HCT116 (cell line): ENCODE measurements at regions not wholly inside any gene's neighbourhood (a gene's known extent, or its start where the extent isn't known, plus 50 kb on each side); places are given as distances from the start of the nearest gene placed in this dataset.

ENCODE experiments used
- ATAC-seq: fragments of 200-7000 bp; cut with Tn5 transposase; 2 replicates; pipeline ENCODE4 v1.9.1; 2020; ENCODE audit warnings: mild to moderate bottlenecking, moderate library complexity
- BruUV-seq: library from RNA; stranded (reverse); fragments of 400-500 nt; replicated peaks from 2 replicates; lab custom pipeline; 2021; lab: Mats Ljungman, UMichigan
- CTCF ChIA-PET: fragments of 300-600 bp; sonication (Branson Sonifier 250); formaldehyde crosslinking; loops from one replicate; lab custom pipeline; 2021; ENCODE audit warnings: antibody characterized with exemption; lab: Charles Lee
- POLR2A ChIA-PET: fragments of 300-600, 350-600 bp; sonication (Branson Sonifier 250); formaldehyde crosslinking; loops from one replicate; lab custom pipeline; 2021; ENCODE audit warnings: antibody characterized with exemption; lab: Charles Lee
- RAD21 ChIA-PET, 2 experiments: fragments of 300-600 bp; sonication (Branson Sonifier 250); formaldehyde crosslinking; loops; one replicate each; lab custom pipeline; 2023; ENCODE audit warnings: low total read pairs in 2 of 2; ENCODE audit not compliant: uncharacterized antibody in 2 of 2, unreplicated experiment in 2 of 2, low non-redundant PET in 1 of 2; lab: Charles Lee
- DNase-seq: peaks from one replicate; pipeline ENCODE4 v3.0.0-alpha.2; 2010; ENCODE audit warnings: low read depth, low spot score
- H2AFZ ChIP-seq: fragments of 200-600 bp; shearing (Covaris generic), sonication (generic); 2 replicates; pipeline ENCODE4 v1.6.1; 2017; ENCODE audit warnings: low read depth, mixed run types, mixed read lengths, antibody characterized with exemption, low read length; ENCODE audit not compliant: poor library complexity, severe bottlenecking
- H3K27ac ChIP-seq: 2 replicates; pipeline ENCODE4 v1.5.1; 2012; ENCODE audit warnings: low read depth, low read length
- H3K27me3 ChIP-seq: fragments of 200-600 bp; sonication (generic); 2 replicates; pipeline ENCODE4 v1.6.1; 2016; ENCODE audit warnings: mixed run types, low read length, mixed read lengths; ENCODE audit not compliant: insufficient read depth
- H3K36me3 ChIP-seq, 2 experiments: fragments of 200-500 bp in 1 of 2; fragments of 200-600 bp in 1 of 2; sonication (Bioruptor generic) in 1 of 2; sonication (generic) in 1 of 2; 2 replicates each; pipeline versions ENCODE4 v1.5.1 to v1.6.1; 2014 to 2016; ENCODE audit warnings: low read length in 2 of 2, inconsistent platforms in 1 of 2, mixed read lengths in 1 of 2, mixed run types in 1 of 2; ENCODE audit not compliant: insufficient read depth in 2 of 2, control insufficient read depth in 1 of 2
- H3K4me1 ChIP-seq, 2 experiments: fragments of 200-600 bp in 1 of 2; sonication (generic) in 1 of 2; 2 replicates each; pipeline versions ENCODE4 v1.5.1 to v1.6.1; 2012 to 2017; ENCODE audit warnings: low read length in 2 of 2, inconsistent platforms in 1 of 2, mild to moderate bottlenecking in 1 of 2, mixed read lengths in 1 of 2, mixed run types in 1 of 2, moderate library complexity in 1 of 2; ENCODE audit not compliant: insufficient read depth in 2 of 2, control insufficient read depth in 1 of 2
- H3K4me2 ChIP-seq: fragments of 200-600 bp; sonication (generic); 2 replicates; pipeline ENCODE4 v1.6.1; 2017; ENCODE audit warnings: mixed run types, low read length, mixed read lengths
- H3K4me3 ChIP-seq, 2 experiments: fragments of 200-600 bp in 1 of 2; sonication (generic) in 1 of 2; replicated peaks in 1 of 2; 2 replicates each; pipeline ENCODE4 v1.5.1; 2011 to 2016; ENCODE audit warnings: low read length in 2 of 2, control low read depth in 1 of 2, low read depth in 1 of 2, mild to moderate bottlenecking in 1 of 2, mixed read lengths in 1 of 2, mixed run types in 1 of 2
- H3K79me2 ChIP-seq: fragments of 200-600 bp; sonication (generic); 2 replicates; pipeline ENCODE4 v1.6.1; 2017; ENCODE audit warnings: mild to moderate bottlenecking, mixed run types, low read length, moderate library complexity, mixed read lengths; ENCODE audit not compliant: insufficient read depth
- H3K9ac ChIP-seq: fragments of 200-600 bp; sonication (generic); 2 replicates; pipeline ENCODE4 v1.6.1; 2016; ENCODE audit warnings: low read length, mixed read lengths
- H3K9me2 ChIP-seq: fragments of 200-600 bp; sonication (generic), shearing (Covaris generic); 2 replicates; pipeline ENCODE4 v1.6.1; 2017; ENCODE audit warnings: mixed run types, mild to moderate bottlenecking, moderate library complexity; ENCODE audit not compliant: insufficient read depth
- H3K9me3 ChIP-seq, 2 experiments: fragments of 200-500 bp in 1 of 2; fragments of 200-600 bp in 1 of 2; sonication (Bioruptor generic) in 1 of 2; sonication (generic) in 1 of 2; 2 replicates each; pipeline ENCODE4 v1.6.1; 2014 to 2017; ENCODE audit warnings: low read length in 2 of 2, mixed read lengths in 2 of 2, inconsistent platforms in 1 of 2, low read depth in 1 of 2, mild to moderate bottlenecking in 1 of 2, mixed run types in 1 of 2, moderate library complexity in 1 of 2; ENCODE audit not compliant: control insufficient read depth in 1 of 2, insufficient read depth in 1 of 2
- H4K20me1 ChIP-seq: fragments of 200-600 bp; sonication (generic), shearing (Covaris generic); 2 replicates; pipeline ENCODE4 v1.6.1; 2017; ENCODE audit warnings: mixed run types, mild to moderate bottlenecking, moderate library complexity; ENCODE audit not compliant: insufficient read depth
- CBX3 ChIP-seq: IDR thresholded peaks from 2 replicates; pipeline ENCODE4 v1.6.1; 2012; ENCODE audit warnings: low read depth
- CEBPB ChIP-seq: IDR thresholded peaks from 2 replicates; pipeline ENCODE4 v1.6.1; 2012; ENCODE audit warnings: low read depth
- CTCF ChIP-seq, 3 experiments: fragments of 200-600 bp in 1 of 3; sonication (generic) in 1 of 3; IDR thresholded peaks in 2 of 3; conservative IDR thresholded peaks in 1 of 3; 2 replicates each; pipeline ENCODE4 v1.5.1; 2012 to 2017; ENCODE audit warnings: low read depth in 2 of 3, low read length in 2 of 3, antibody characterized with exemption in 1 of 3, borderline replicate concordance in 1 of 3, control low read depth in 1 of 3, mild to moderate bottlenecking in 1 of 3, mixed read lengths in 1 of 3, mixed run types in 1 of 3, moderate library complexity in 1 of 3; ENCODE audit not compliant: insufficient read depth in 1 of 3
- EGR1 ChIP-seq: IDR thresholded peaks from 2 replicates; pipeline ENCODE4 v1.6.1; 2012; ENCODE audit warnings: low read depth
- ELF1 ChIP-seq: IDR thresholded peaks from 2 replicates; pipeline ENCODE4 v1.6.1; 2012; ENCODE audit warnings: low read depth, borderline replicate concordance
- EZH2 ChIP-seq: fragments of 200-600 bp; sonication (generic); IDR thresholded peaks from 2 replicates; pipeline ENCODE4 v1.6.1; 2017; ENCODE audit warnings: antibody characterized with exemption, mixed run types
- EZH2phosphoT487 ChIP-seq: fragments of 200-600 bp; IDR thresholded peaks from 2 replicates; pipeline ENCODE4 v1.6.1; 2018; ENCODE audit warnings: antibody characterized with exemption, borderline replicate concordance
- FOSL1 ChIP-seq: IDR thresholded peaks from 2 replicates; pipeline ENCODE4 v1.6.1; 2012; ENCODE audit warnings: low read depth
- JUND ChIP-seq: IDR thresholded peaks from 2 replicates; pipeline ENCODE4 v1.6.1; 2012
- MAX ChIP-seq: IDR thresholded peaks from 2 replicates; pipeline ENCODE4 v1.6.1; 2012
- POLR2A ChIP-seq: IDR thresholded peaks from 2 replicates; pipeline ENCODE4 v1.7.0; 2011; ENCODE audit warnings: borderline replicate concordance; ENCODE audit not compliant: insufficient read depth, insufficient read length; ENCODE audit errors: extremely low read depth
- POLR2AphosphoS5 ChIP-seq: IDR thresholded peaks from 2 replicates; pipeline ENCODE4 v1.6.1; 2011; ENCODE audit warnings: mild to moderate bottlenecking, low read depth, low read length, moderate library complexity
- RAD21 ChIP-seq: IDR thresholded peaks from 2 replicates; pipeline ENCODE4 v1.6.1; 2012; ENCODE audit warnings: low read depth, mild to moderate bottlenecking
- SIN3A ChIP-seq: IDR thresholded peaks from 2 replicates; pipeline ENCODE4 v1.6.1; 2012; ENCODE audit warnings: low read depth
- SP1 ChIP-seq: IDR thresholded peaks from 2 replicates; pipeline ENCODE4 v1.6.1; 2012; ENCODE audit warnings: low read depth
- SRF ChIP-seq: IDR thresholded peaks from 2 replicates; pipeline ENCODE4 v1.6.1; 2012; ENCODE audit warnings: low read depth
- YY1 ChIP-seq: IDR thresholded peaks from 2 replicates; pipeline ENCODE4 v1.6.1; 2011; ENCODE audit warnings: low read length, low read depth, moderate library complexity, mild to moderate bottlenecking; ENCODE audit not compliant: insufficient replicate concordance; ENCODE audit errors: extremely low read depth
- ZFX ChIP-seq: fragments of 450-650 bp; IDR thresholded peaks from 2 replicates; pipeline ENCODE4 v1.6.1; 2017
- ZNF274 ChIP-seq: fragments of 200-500 bp; sonication (Bioruptor generic); IDR thresholded peaks from 2 replicates; pipeline ENCODE4 v1.6.1; 2014; ENCODE audit warnings: mild to moderate bottlenecking, low read depth, low read length, inconsistent platforms
- intact Hi-C: fragments of 100-400 bp; cut with micrococcal nuclease; formaldehyde crosslinking; loops from 2 replicates; pipeline ENCODE4 v1.10.0; 2022

GRCh38 chr4:174430576-174430975, 91.7 kb downstream of the HPGD start:
- CTCF ChIA-PET = no interaction called here

GRCh38 chr4:174429701-174430410, 92.4 kb downstream of the HPGD start:
- Histone ChIP-seq H3K27me3 (no peaks in the 10 kb centered on the region), H3K36me3 (no peaks in the 10 kb centered on the region), H3K27ac (no peak overlapping the region), H3K79me2 (no peaks in the 10 kb centered on the region), H2AFZ (no peak overlapping the region), H4K20me1 (no peaks in the 10 kb centered on the region), H3K4me3 (no peak overlapping the region), H3K9me2 (peaks cover 3% of the 10 kb centered on the region; the same call in 1 of the 2 replicates), H3K9ac (no peak overlapping the region), H3K9me3 (no peaks in the 10 kb centered on the region), H3K4me2 (no peak overlapping the region), H3K4me1 (no peaks in the 10 kb centered on the region)
- no peak for TF ChIP-seq FOSL1
- TF ChIP-seq ZNF274 = no peak
- TF ChIP-seq ELF1 = no peak
- TF ChIP-seq EGR1 = no peak
- no peak for TF ChIP-seq CBX3
- no peak for TF ChIP-seq POLR2AphosphoS5
- TF ChIP-seq SP1 = no peak
- TF ChIP-seq CEBPB = no peak
- no peak for TF ChIP-seq RAD21
- no peak for TF ChIP-seq CTCF (IDR thresholded peaks at IDR 0.05 in 2 of 3, conservative IDR thresholded peaks at IDR 0.05 in 1 of 3; ENCODE audit: borderline replicate concordance in 1 of 3, insufficient read depth in 1 of 3, low read depth in 2 of 3, low read length in 2 of 3)
- TF ChIP-seq SIN3A = no peak
- TF ChIP-seq EZH2 = no peak
- TF ChIP-seq MAX = no peak
- BruUV-seq = no TSS peak
- DNase-seq (no peak), ATAC-seq (no peak)
- RAD21 ChIA-PET = no interaction called here
- CTCF ChIA-PET = no interaction called here
- intact Hi-C loops = no loop called here
- POLR2A ChIA-PET = no interaction called here

More at GRCh38 chr4:174430576-174430975, 91.7 kb downstream of the HPGD start:
- Histone ChIP-seq H3K9me3 (no peaks in the 10 kb centered on the region), H3K27ac (no peak overlapping the region), H3K4me3 (no peak overlapping the region), H2AFZ (no peak overlapping the region), H3K9me2 (peaks cover 3% of the 10 kb centered on the region; the same call in 1 of the 2 replicates), H3K79me2 (no peaks in the 10 kb centered on the region), H3K27me3 (no peaks in the 10 kb centered on the region), H3K9ac (no peak overlapping the region), H3K4me2 (no peak overlapping the region), H3K4me1 (no peaks in the 10 kb centered on the region), H4K20me1 (no peaks in the 10 kb centered on the region), H3K36me3 (no peaks in the 10 kb centered on the region)
- DNase-seq (no peak), ATAC-seq (no peak)
- RAD21 ChIA-PET = no interaction called here
- no TSS peak for BruUV-seq
- POLR2A ChIA-PET = no interaction called here
- TF ChIP-seq ZNF274 = no peak
- TF ChIP-seq SRF = no peak
- TF ChIP-seq YY1 = no peak
- TF ChIP-seq CBX3 = no peak
- TF ChIP-seq MAX = no peak
- TF ChIP-seq SIN3A = no peak
- TF ChIP-seq ZFX = no peak
- no peak for TF ChIP-seq FOSL1
- TF ChIP-seq POLR2A = no peak
- no peak for TF ChIP-seq SP1
- no peak for TF ChIP-seq JUND
- no peak for TF ChIP-seq EZH2
- TF ChIP-seq EZH2phosphoT487 = no peak
- no peak for TF ChIP-seq ELF1
- intact Hi-C loops = no loop called here
